Tibial artery (tissue), 4 donors: ENCODE measurements at regions not wholly inside any gene's neighbourhood (a gene's known extent, or its start where the extent isn't known, plus 50 kb on each side); places are given as distances from the start of the nearest gene placed in this dataset.

Experiments
- DNase-seq, 2 donors: peaks; one replicate each; pipeline ENCODE4 v3.0.0-alpha.2; 2019
- H3K27ac ChIP-seq, 2 donors: fragments of 200-600 bp; sonication (generic) in 1 of 2; 1 replicate in 1 of 2; 2 replicates in 1 of 2; pipeline ENCODE4 v1.5.1; 2018 to 2019; ENCODE audit warnings: mild to moderate bottlenecking in 1 of 2
- H3K27me3 ChIP-seq, 2 donors: fragments of 200-600 bp; sonication (generic) in 1 of 2; one replicate each; pipeline versions ENCODE4 v1.5.1 to v1.6.0; 2016 to 2019
- H3K36me3 ChIP-seq, 3 donors: fragments of 200-600 bp; sonication (generic) in 2 of 3; one replicate each; pipeline ENCODE4 v1.5.1; 2016 to 2019; ENCODE audit warnings: mild to moderate bottlenecking in 2 of 3
- H3K4me1 ChIP-seq, 4 donors: fragments of 200-600 bp; sonication (generic) in 2 of 4; 1 replicate in 3 of 4; 2 replicates in 1 of 4; pipeline ENCODE4 v1.5.1; 2016 to 2019
- H3K4me3 ChIP-seq, 2 donors: fragments of 200-600 bp; sonication (generic) in 1 of 2; 1 replicate in 1 of 2; 2 replicates in 1 of 2; pipeline ENCODE4 v1.5.1; 2018 to 2019; ENCODE audit warnings: mild to moderate bottlenecking in 2 of 2
- H3K9me3 ChIP-seq, 3 donors: fragments of 200-600 bp; sonication (generic) in 1 of 3; one replicate each; pipeline ENCODE4 v1.5.1; 2016 to 2019
- CTCF ChIP-seq, 2 experiments: fragments of 200-600 bp in 1 of 2; fragments of 450-650 bp in 1 of 2; IDR thresholded peaks; one replicate each; pipeline ENCODE4 v1.5.1; 2017 to 2019; ENCODE audit warnings: antibody characterized with exemption in 2 of 2, mild to moderate bottlenecking in 1 of 2, moderate library complexity in 1 of 2
- intact Hi-C: fragments of 100-400 bp; cut with DNase I; formaldehyde crosslinking; loops from one replicate; pipeline ENCODE4 v1.15.0; 2023; ENCODE audit warnings: low total_unique reads

- no peak overlapping the region for H3K27ac ChIP-seq
- H3K9me3 ChIP-seq, result no peaks in the 10 kb centered on the region
- no peak for DNase-seq
- peak; percentile 59 to 78 for TF ChIP-seq CTCF (IDR thresholded peaks at IDR 0.05)
- no peaks in the 10 kb centered on the region for H3K36me3 ChIP-seq
- H3K4me1 ChIP-seq, result peaks cover 0 to 5% (median 0%) of the 10 kb centered on the region in 4 donors
- intact Hi-C loops, result loop anchor here (5.0 to 10.0 kb wide), 3 partner anchors 166 to 1364 kb away; no protein-coding TSS in a partner anchor
- H3K4me3 ChIP-seq, result no peak overlapping the region
- H3K27me3 ChIP-seq, result no peaks in the 10 kb centered on the region
Observed at GRCh38 chr15:25508369-25509002, 69.7 kb upstream of the UBE3A start.

DNA sequence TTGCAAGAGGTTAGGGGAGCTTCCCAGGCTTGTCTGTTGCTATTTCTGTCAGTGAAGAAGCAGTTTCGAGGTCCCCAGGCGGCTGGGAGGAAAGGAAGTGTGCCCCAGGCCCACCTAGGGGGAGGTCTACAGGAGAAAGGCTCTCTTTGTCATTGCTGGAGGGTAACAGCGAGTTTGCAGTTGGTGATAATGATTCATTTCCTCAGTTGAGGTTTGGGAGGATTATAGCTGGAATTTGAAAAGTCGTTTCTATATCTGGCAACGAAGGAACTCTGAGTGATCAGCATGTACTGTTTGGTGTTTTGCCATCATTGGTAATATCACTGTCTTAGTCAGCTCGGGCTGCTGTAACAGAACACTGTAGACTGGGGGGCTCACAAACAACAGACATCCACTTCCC is 65.5 kb upstream of the UBE3A start:
- H3K4me1 ChIP-seq, result peaks cover 0 to 16% (median 3%) of the 10 kb centered on the region in 4 donors
- intact Hi-C loops, result loop anchor here (10.0 kb wide), 1 partner anchor 170 kb away; no protein-coding TSS in a partner anchor
- H3K36me3 ChIP-seq, result no peaks in the 10 kb centered on the region
- DNase-seq, result no peak
- no peak overlapping the region for H3K4me3 ChIP-seq
- no peak overlapping the region for H3K27ac ChIP-seq
- no peak for TF ChIP-seq CTCF (IDR thresholded peaks at IDR 0.05)
- H3K9me3 ChIP-seq, result no peaks in the 10 kb centered on the region
- H3K27me3 ChIP-seq, result no peaks in the 10 kb centered on the region

GRCh38 chr15:25501828-25502446 is 63.1 kb upstream of the UBE3A start:
- no peak for DNase-seq
- intact Hi-C loops, result loop anchor here (10.0 kb wide), 1 partner anchor 173 kb away; no protein-coding TSS in a partner anchor
- Histone ChIP-seq H3K27ac (no peak overlapping the region), H3K9me3 (peaks cover 0 to 3% (median 0%) of the 10 kb centered on the region in 3 donors), H3K4me1 (peaks cover 0 to 16% (median 3%) of the 10 kb centered on the region in 4 donors), H3K27me3 (no peaks in the 10 kb centered on the region), H3K4me3 (no peak overlapping the region), H3K36me3 (no peaks in the 10 kb centered on the region)
- TF ChIP-seq CTCF (IDR thresholded peaks at IDR 0.05), result peak; percentile 64

DNA sequence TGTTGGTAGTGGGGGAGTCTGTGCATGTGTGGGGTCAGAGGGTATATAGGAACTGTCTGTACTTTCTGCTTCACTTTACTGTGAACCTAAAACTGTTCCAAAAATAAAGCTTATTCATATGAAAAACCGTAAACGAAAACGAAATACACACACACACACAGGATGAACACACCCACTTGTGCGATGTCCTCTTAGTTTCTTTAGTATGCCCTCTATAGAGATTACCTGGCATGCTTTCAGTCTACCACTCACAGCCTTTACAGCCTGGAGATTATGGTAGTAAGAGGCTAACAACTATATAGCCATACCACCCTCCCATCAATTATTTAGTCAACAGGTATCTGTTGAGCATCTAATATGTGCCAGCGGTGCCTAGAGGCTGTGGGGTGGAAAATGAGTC is 60.0 kb upstream of the UBE3A start:
- Histone ChIP-seq H3K36me3 (no peaks in the 10 kb centered on the region), H3K4me1 (peaks cover 0 to 16% (median 3%) of the 10 kb centered on the region in 4 donors), H3K4me3 (no peak overlapping the region), H3K27me3 (no peaks in the 10 kb centered on the region), H3K27ac (no peak overlapping the region), H3K9me3 (peaks cover 0 to 16% (median 0%) of the 10 kb centered on the region in 3 donors)
- intact Hi-C loops, result no loop called here
- no peak for DNase-seq
- TF ChIP-seq CTCF (IDR thresholded peaks at IDR 0.05), result no peak

- peaks cover 0 to 23% (median 0%) of the 10 kb centered on the region in 3 donors for H3K9me3 ChIP-seq
- no peaks in the 10 kb centered on the region for H3K27me3 ChIP-seq
- intact Hi-C loops, result no loop called here
- H3K36me3 ChIP-seq, result no peaks in the 10 kb centered on the region
- no peak overlapping the region for H3K4me3 ChIP-seq
- peaks cover 0 to 16% (median 3%) of the 10 kb centered on the region in 4 donors for H3K4me1 ChIP-seq
- DNase-seq, result no peak
- no peak overlapping the region for H3K27ac ChIP-seq
- TF ChIP-seq CTCF (IDR thresholded peaks at IDR 0.05), result no peak
Observed at GRCh38 chr15:25497934-25498333, 59.1 kb upstream of the UBE3A start.
